GM12878 (cell line): ENCODE measurements at regions not wholly inside any gene's neighbourhood (a gene's known extent, or its start where the extent isn't known, plus 50 kb on each side); places are given as distances from the start of the nearest gene placed in this dataset.

Experiments
- ATAC-seq: fragments of 200-7000 bp; cut with Tn5 transposase; 3 replicates; pipeline ENCODE4 v1.9.1; 2020; ENCODE audit warnings: mild to moderate bottlenecking, moderate library complexity
- BruUV-seq: library from RNA; stranded (reverse); fragments of 400-500 nt; replicated peaks from 2 replicates; lab custom pipeline; 2021; lab: Mats Ljungman, UMichigan
- CTCF ChIA-PET: fragments of 300-600 bp; sonication (Branson Sonifier 250); formaldehyde crosslinking; extraction: SDS; loops from one replicate; lab custom pipeline; 2021; ENCODE audit warnings: inconsistent platforms; lab: Yijun Ruan, JAX
- POLR2A ChIA-PET: fragments of 350-600 bp; formaldehyde crosslinking; extraction: SDS; loops from one replicate; lab custom pipeline; 2021; ENCODE audit warnings: inconsistent platforms; lab: Charles Lee
- RAD21 ChIA-PET: fragments of 300-600 bp; sonication (Branson Sonifier 250); formaldehyde crosslinking; loops from one replicate; lab custom pipeline; 2023; ENCODE audit warnings: antibody characterized with exemption; ENCODE audit not compliant: unreplicated experiment; lab: Charles Lee
- SMC1A ChIA-PET: fragments of 300-600 bp; sonication (Branson Sonifier 250); formaldehyde crosslinking; loops from one replicate; lab custom pipeline; 2023; ENCODE audit not compliant: unreplicated experiment, uncharacterized antibody; lab: Charles Lee
- DNase-seq: peaks from one replicate; pipeline ENCODE4 v3.0.0-alpha.2; 2011; ENCODE audit warnings: low read depth, low spot score
- FAIRE-seq: peaks from 3 replicates; lab custom pipeline; 2011; peaks lifted over from hg19 to GRCh38; lab: Jason Lieb, UNC
- H2AFZ ChIP-seq: 2 replicates; pipeline ENCODE4 v1.6.0; 2011; ENCODE audit warnings: low read depth, low read length, control low read depth; ENCODE audit not compliant: control insufficient read depth
- H3K27ac ChIP-seq: 2 replicates; pipeline ENCODE4 v1.5.1; 2011; ENCODE audit warnings: control low read depth; ENCODE audit not compliant: control insufficient read depth, insufficient read depth
- H3K27me3 ChIP-seq, 2 experiments: replicated peaks in 1 of 2; 2 replicates each; pipeline versions ENCODE4 v1.6.0 to v1.6.1; 2011; ENCODE audit warnings: low read length in 1 of 2; ENCODE audit not compliant: control insufficient read depth in 2 of 2, insufficient read depth in 2 of 2
- H3K36me3 ChIP-seq, 2 experiments: 2 replicates each; pipeline ENCODE4 v1.5.1; 2011; ENCODE audit warnings: low read length in 1 of 2; ENCODE audit not compliant: control insufficient read depth in 2 of 2, insufficient read depth in 2 of 2
- H3K4me1 ChIP-seq: 2 replicates; pipeline ENCODE4 v1.6.1; 2011; ENCODE audit warnings: mild to moderate bottlenecking, low read length, moderate library complexity, mixed read lengths; ENCODE audit not compliant: control insufficient read depth, insufficient read depth
- H3K4me2 ChIP-seq: 2 replicates; pipeline ENCODE4 v1.6.0; 2011; ENCODE audit warnings: control low read depth; ENCODE audit not compliant: control insufficient read depth, insufficient read depth
- H3K4me3 ChIP-seq: fragments of 200-600 bp; sonication (generic); 2 replicates; pipeline ENCODE4 v1.5.1; 2016
- H3K79me2 ChIP-seq: 2 replicates; pipeline ENCODE4 v1.6.0; 2011; ENCODE audit warnings: low read length; ENCODE audit not compliant: control insufficient read depth, insufficient read depth
- H3K9ac ChIP-seq: 2 replicates; pipeline ENCODE4 v1.8.0; 2011; ENCODE audit warnings: low read length, control low read depth, mixed read lengths; ENCODE audit not compliant: control insufficient read depth, insufficient read depth
- H3K9me3 ChIP-seq: replicated peaks from 3 replicates; pipeline ENCODE4 v1.5.1; 2011; ENCODE audit warnings: mild to moderate bottlenecking, low read length; ENCODE audit not compliant: control insufficient read depth, insufficient read depth
- H4K20me1 ChIP-seq: 2 replicates; pipeline ENCODE4 v1.6.0; 2011; ENCODE audit not compliant: control insufficient read depth, insufficient read depth
- E2F8 ChIP-seq: fragments of 450-650 bp; IDR thresholded peaks from 2 replicates; pipeline ENCODE4 v1.6.1; 2018; ENCODE audit warnings: mild to moderate bottlenecking, low read depth, moderate library complexity; ENCODE audit not compliant: partially characterized antibody
- ETV6 ChIP-seq, 2 experiments: fragments of 450-650 bp in 1 of 2; IDR thresholded peaks in 1 of 2; conservative IDR thresholded peaks in 1 of 2; 2 replicates each; pipeline ENCODE4 v1.6.1; 2014; ENCODE audit warnings: antibody characterized with exemption in 1 of 2, borderline replicate concordance in 1 of 2, low read depth in 1 of 2, mild to moderate bottlenecking in 1 of 2, moderate library complexity in 1 of 2
- GABPA ChIP-seq: IDR thresholded peaks from 2 replicates; pipeline ENCODE4 v1.6.1; 2014; ENCODE audit warnings: antibody characterized with exemption, low read depth, mild to moderate bottlenecking, inconsistent platforms
- IKZF2 ChIP-seq, 2 experiments: fragments of 450-650 bp; IDR thresholded peaks; 2 replicates each; pipeline ENCODE4 v1.6.1; 2017; ENCODE audit warnings: mild to moderate bottlenecking in 2 of 2, moderate library complexity in 2 of 2
- KAT2A ChIP-seq: conservative IDR thresholded peaks from 2 replicates; pipeline ENCODE4 v1.6.1; 2011; ENCODE audit warnings: low read depth, low read length; ENCODE audit not compliant: control insufficient read depth
- NFYA ChIP-seq: IDR thresholded peaks from 2 replicates; pipeline ENCODE4 v1.6.1; 2011; ENCODE audit warnings: low read depth, mild to moderate bottlenecking, low read length, improper control_type of control experiment, borderline replicate concordance
- RB1 ChIP-seq: fragments of 450-650 bp; formaldehyde crosslinking; IDR thresholded peaks from 2 replicates; pipeline ENCODE4 v1.6.1; 2017; ENCODE audit warnings: mild to moderate bottlenecking, borderline replicate concordance
- RUNX3 ChIP-seq: IDR thresholded peaks from 2 replicates; pipeline ENCODE4 v1.6.1; 2012; ENCODE audit warnings: low read length, inconsistent platforms
- TAF1 ChIP-seq: IDR thresholded peaks from 2 replicates; pipeline ENCODE4 v1.6.1; 2011; ENCODE audit warnings: mild to moderate bottlenecking, low read depth, low read length, borderline replicate concordance
- ZNF217 ChIP-seq: fragments of 450-650 bp; IDR thresholded peaks from 2 replicates; pipeline ENCODE4 v1.6.1; 2017; ENCODE audit warnings: antibody characterized with exemption, mild to moderate bottlenecking
- ZNF274 ChIP-seq: IDR thresholded peaks from one replicate; pipeline ENCODE4 v1.8.0; 2011; ENCODE audit not compliant: insufficient read length, insufficient read depth
- WGBS: methylation state at CpG from one replicate; pipeline ENCODE4 v1.1.6; 2016; ENCODE audit warnings: low lambda C conversion rate; ENCODE audit not compliant: insufficient replicate concordance, insufficient coverage; ENCODE audit errors: missing lambda C conversion rate; 5-methylcytosine and 5-hydroxymethylcytosine counted together
- in situ Hi-C: fragments of 300-500 bp; cut with MboI; formaldehyde crosslinking; loops from 9 replicates; pipeline ENCODE4 v1.14.3; 2018; ENCODE audit warnings: mixed read lengths
- intact Hi-C: fragments of 100-400 bp; cut with micrococcal nuclease; formaldehyde crosslinking; loops from one replicate; pipeline ENCODE4 v1.14.2; 2022; ENCODE audit not compliant: unreplicated experiment
- TF ChIP-seq, protein P1 (sequence below): IDR thresholded peaks from 2 replicates; pipeline ENCODE4 v1.6.1; 2011; ENCODE audit warnings: borderline replicate concordance, low read depth, mild to moderate bottlenecking, moderate library complexity, low read length; ENCODE audit not compliant: insufficient read depth, poor library complexity, severe bottlenecking
- TF ChIP-seq, protein P2 (sequence below): fragments of 450-650 bp; IDR thresholded peaks from 2 replicates; pipeline ENCODE4 v1.6.1; 2017; ENCODE audit warnings: antibody characterized with exemption, mild to moderate bottlenecking, moderate library complexity

GRCh38 chr12:131434208-131435125 lies 276.4 kb upstream of the SFSWAP start:
- Histone ChIP-seq H3K27me3 (no peaks in the 10 kb centered on the region), H3K4me2 (peak overlapping the region; percentile 33; the same call in 1 of the 2 replicates), H4K20me1 (no peaks in the 10 kb centered on the region), H3K27ac (no peak overlapping the region), H3K9me3 (peaks cover 4% of the 10 kb centered on the region; the same call in 1 of the 3 replicates), H3K79me2 (no peaks in the 10 kb centered on the region), H3K4me3 (no peak overlapping the region), H3K36me3 (no peaks in the 10 kb centered on the region), H3K9ac (no peak overlapping the region), H3K4me1 (peaks cover 8% of the 10 kb centered on the region), H2AFZ (no peak overlapping the region)
- POLR2A ChIA-PET = no interaction called here
- WGBS = 24% methylated on average over 19 of the region's 28 CpGs
- SMC1A ChIA-PET = no interaction called here
- no peak for FAIRE-seq
- no TSS peak for BruUV-seq
- RAD21 ChIA-PET = no interaction called here
- no peak for ATAC-seq
- TF ChIP-seq, protein P1, sequence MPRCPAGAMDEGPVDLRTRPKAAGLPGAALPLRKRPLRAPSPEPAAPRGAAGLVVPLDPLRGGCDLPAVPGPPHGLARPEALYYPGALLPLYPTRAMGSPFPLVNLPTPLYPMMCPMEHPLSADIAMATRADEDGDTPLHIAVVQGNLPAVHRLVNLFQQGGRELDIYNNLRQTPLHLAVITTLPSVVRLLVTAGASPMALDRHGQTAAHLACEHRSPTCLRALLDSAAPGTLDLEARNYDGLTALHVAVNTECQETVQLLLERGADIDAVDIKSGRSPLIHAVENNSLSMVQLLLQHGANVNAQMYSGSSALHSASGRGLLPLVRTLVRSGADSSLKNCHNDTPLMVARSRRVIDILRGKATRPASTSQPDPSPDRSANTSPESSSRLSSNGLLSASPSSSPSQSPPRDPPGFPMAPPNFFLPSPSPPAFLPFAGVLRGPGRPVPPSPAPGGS = no peak
- TF ChIP-seq, protein P2, sequence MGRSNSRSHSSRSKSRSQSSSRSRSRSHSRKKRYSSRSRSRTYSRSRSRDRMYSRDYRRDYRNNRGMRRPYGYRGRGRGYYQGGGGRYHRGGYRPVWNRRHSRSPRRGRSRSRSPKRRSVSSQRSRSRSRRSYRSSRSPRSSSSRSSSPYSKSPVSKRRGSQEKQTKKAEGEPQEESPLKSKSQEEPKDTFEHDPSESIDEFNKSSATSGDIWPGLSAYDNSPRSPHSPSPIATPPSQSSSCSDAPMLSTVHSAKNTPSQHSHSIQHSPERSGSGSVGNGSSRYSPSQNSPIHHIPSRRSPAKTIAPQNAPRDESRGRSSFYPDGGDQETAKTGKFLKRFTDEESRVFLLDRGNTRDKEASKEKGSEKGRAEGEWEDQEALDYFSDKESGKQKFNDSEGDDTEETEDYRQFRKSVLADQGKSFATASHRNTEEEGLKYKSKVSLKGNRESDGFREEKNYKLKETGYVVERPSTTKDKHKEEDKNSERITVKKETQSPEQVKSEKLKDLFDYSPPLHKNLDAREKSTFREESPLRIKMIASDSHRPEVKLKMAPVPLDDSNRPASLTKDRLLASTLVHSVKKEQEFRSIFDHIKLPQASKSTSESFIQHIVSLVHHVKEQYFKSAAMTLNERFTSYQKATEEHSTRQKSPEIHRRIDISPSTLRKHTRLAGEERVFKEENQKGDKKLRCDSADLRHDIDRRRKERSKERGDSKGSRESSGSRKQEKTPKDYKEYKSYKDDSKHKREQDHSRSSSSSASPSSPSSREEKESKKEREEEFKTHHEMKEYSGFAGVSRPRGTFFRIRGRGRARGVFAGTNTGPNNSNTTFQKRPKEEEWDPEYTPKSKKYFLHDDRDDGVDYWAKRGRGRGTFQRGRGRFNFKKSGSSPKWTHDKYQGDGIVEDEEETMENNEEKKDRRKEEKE = no peak
- TF ChIP-seq ZNF217 = no peak
- TF ChIP-seq RB1 = no peak
- peak; percentile 9; the same call in 1 of the 2 replicates for TF ChIP-seq RUNX3
- no peak for TF ChIP-seq GABPA
- no peak for TF ChIP-seq NFYA
- no peak for TF ChIP-seq KAT2A
- no peak for TF ChIP-seq IKZF2 (IDR thresholded peaks at IDR 0.05)
- TF ChIP-seq E2F8 = no peak
- TF ChIP-seq ETV6 (conservative IDR thresholded peaks at IDR 0.05 in 1 of 2, IDR thresholded peaks at IDR 0.05 in 1 of 2; ENCODE audit: borderline replicate concordance in 1 of 2, low read depth in 1 of 2) = peak in 1 of 2 experiments; percentile 17; a peak in 1 of 4 replicates
- no peak for TF ChIP-seq ZNF274
- TF ChIP-seq TAF1 = no peak
- in situ Hi-C loops = no loop called here
- intact Hi-C loops = no loop called here
- CTCF ChIA-PET = no interaction called here
- no peak for DNase-seq
